Stomach (tissue), 4 donors: ENCODE measurements at regions not wholly inside any gene's neighbourhood (a gene's known extent, or its start where the extent isn't known, plus 50 kb on each side); places are given as distances from the start of the nearest gene placed in this dataset.

Experiments used
- CTCF ChIP-seq, 7 experiments: fragments of 450-650 bp in 4 of 7; fragments of 200-600 bp in 3 of 7; sonication (generic) in 3 of 7; IDR thresholded peaks; one replicate each; pipeline ENCODE4 v1.5.1; 2016 to 2019; ENCODE audit warnings: antibody characterized with exemption in 7 of 7, control low read depth in 2 of 7, mild to moderate bottlenecking in 1 of 7
- EP300 ChIP-seq: sonication (generic); formaldehyde crosslinking; IDR thresholded peaks from one replicate; pipeline ENCODE4 v1.6.1; 2017; ENCODE audit warnings: antibody characterized with exemption
- POLR2A ChIP-seq, 4 donors: fragments of 450-650 bp; IDR thresholded peaks; one replicate each; pipeline ENCODE4 v1.6.1; 2016; ENCODE audit warnings: antibody characterized with exemption in 4 of 4, control low read depth in 2 of 4, mild to moderate bottlenecking in 1 of 4, moderate library complexity in 1 of 4

- TF ChIP-seq POLR2A (IDR thresholded peaks at IDR 0.05) (no peak), CTCF (IDR thresholded peaks at IDR 0.05) (no peak), EP300 (no peak)
These were observed 241.7 kb upstream of the RAB4A start for GRCh38 chr1:229028987-229029878.
